Endodermal cell (in vitro differentiated cells): ENCODE measurements at regions not wholly inside any gene's neighbourhood (a gene's known extent, or its start where the extent isn't known, plus 50 kb on each side); places are given as distances from the start of the nearest gene placed in this dataset.

Experiments used
- DNase-seq: peaks from one replicate; pipeline ENCODE4 v3.0.0-alpha.2; 2017
- H3K27ac ChIP-seq: 2 replicates; pipeline ENCODE4 v1.5.1; 2013; ENCODE audit warnings: mild to moderate bottlenecking, low read depth, low read length, moderate library complexity
- H3K27me3 ChIP-seq: 2 replicates; pipeline ENCODE4 v1.6.1; 2013; ENCODE audit warnings: mild to moderate bottlenecking, low read length, moderate library complexity; ENCODE audit not compliant: insufficient read depth, control insufficient read depth, poor library complexity, severe bottlenecking
- H3K36me3 ChIP-seq: 2 replicates; pipeline ENCODE4 v1.7.0; 2013; ENCODE audit warnings: mild to moderate bottlenecking, low read length, moderate library complexity; ENCODE audit not compliant: control insufficient read depth, insufficient read depth
- H3K4me1 ChIP-seq: one replicate; pipeline ENCODE4 v1.7.0; 2013; ENCODE audit warnings: low read length; ENCODE audit not compliant: control insufficient read depth, insufficient read depth
- H3K4me3 ChIP-seq: 2 replicates; pipeline ENCODE4 v1.5.1; 2013; ENCODE audit warnings: mild to moderate bottlenecking, low read length, moderate library complexity
- H3K9ac ChIP-seq: 2 replicates; pipeline ENCODE4 v1.6.1; 2013; ENCODE audit warnings: mild to moderate bottlenecking, low read length, moderate library complexity; ENCODE audit not compliant: poor library complexity, severe bottlenecking; ENCODE audit errors: extremely low read depth
- H3K9me3 ChIP-seq: 2 replicates; pipeline ENCODE4 v1.6.1; 2013; ENCODE audit warnings: mild to moderate bottlenecking, low read length, moderate library complexity; ENCODE audit not compliant: control insufficient read depth
- H3K27ac Mint-ChIP-seq: 2 replicates; pipeline ENCODE4 v1.8.0; 2020; ENCODE audit warnings: mixed read lengths
- H3K27me3 Mint-ChIP-seq: 2 replicates; pipeline ENCODE4 v1.8.0; 2021; ENCODE audit warnings: mild to moderate bottlenecking, mixed read lengths; ENCODE audit not compliant: insufficient read depth
- H3K36me3 Mint-ChIP-seq: 2 replicates; pipeline ENCODE4 v1.8.0; 2020; ENCODE audit warnings: low read depth, mixed read lengths
- H3K4me1 Mint-ChIP-seq: 2 replicates; pipeline ENCODE4 v1.8.0; 2020; ENCODE audit warnings: mixed read lengths
- H3K4me3 Mint-ChIP-seq: 2 replicates; pipeline ENCODE4 v1.8.0; 2020; ENCODE audit warnings: mild to moderate bottlenecking, moderate library complexity, mixed read lengths
- H3K9me3 Mint-ChIP-seq: 2 replicates; pipeline ENCODE4 v1.8.0; 2020; ENCODE audit warnings: mild to moderate bottlenecking, mixed read lengths
- CTCF ChIP-seq: fragments of 200-600 bp; sonication (generic); conservative IDR thresholded peaks from 2 replicates; pipeline ENCODE4 v1.5.0; 2021; ENCODE audit warnings: antibody characterized with exemption, mild to moderate bottlenecking
- WGBS, 2 experiments: methylation state at CpG; one replicate each; pipeline versions ENCODE4 v1.1.5 to v1.1.7; 2013; ENCODE audit warnings: missing lambda C conversion rate in 2 of 2, mixed read lengths in 1 of 2; ENCODE audit not compliant: insufficient coverage in 1 of 2, insufficient read length in 1 of 2; 5-methylcytosine and 5-hydroxymethylcytosine counted together

- Mint-ChIP-seq H3K27ac (no peak overlapping the region), H3K27me3 (peaks cover 3% of the 10 kb centered on the region)
Observed at GRCh38 chr5:15385037-15385436, 114.9 kb upstream of the FBXL7 start.

GRCh38 chr5:15384581-15384980 lies 115.4 kb upstream of the FBXL7 start:
- Histone ChIP-seq H3K27ac (no peak overlapping the region), H3K27me3 (no peaks in the 10 kb centered on the region), H3K9ac (no peak overlapping the region), H3K36me3 (no peaks in the 10 kb centered on the region), H3K4me1 (no peaks in the 10 kb centered on the region), H3K4me3 (no peak overlapping the region), H3K9me3 (no peaks in the 10 kb centered on the region)
- Mint-ChIP-seq H3K27me3 (peaks cover 5% of the 10 kb centered on the region), H3K9me3 (no peaks in the 10 kb centered on the region), H3K27ac (no peak overlapping the region), H3K4me3 (no peak overlapping the region), H3K36me3 (no peaks in the 10 kb centered on the region), H3K4me1 (no peaks in the 10 kb centered on the region)
- no peak for TF ChIP-seq CTCF
- DNase-seq, result no peak
- WGBS, 2 experiments, result 89 to 94% methylated on average over 9 to 16 of the region's 16 CpGs

More at GRCh38 chr5:15385037-15385436, 114.9 kb upstream of the FBXL7 start:
- Histone ChIP-seq H3K36me3 (no peaks in the 10 kb centered on the region), H3K9me3 (no peaks in the 10 kb centered on the region), H3K4me3 (no peak overlapping the region), H3K4me1 (no peaks in the 10 kb centered on the region), H3K9ac (no peak overlapping the region), H3K27ac (no peak overlapping the region), H3K27me3 (no peaks in the 10 kb centered on the region)
- WGBS, 2 experiments, result 88 to 91% methylated on average over 9 to 12 of the region's 12 CpGs
- no peak overlapping the region for H3K4me3 Mint-ChIP-seq
- H3K4me1 Mint-ChIP-seq, result no peaks in the 10 kb centered on the region
- H3K9me3 Mint-ChIP-seq, result no peaks in the 10 kb centered on the region
- H3K36me3 Mint-ChIP-seq, result no peaks in the 10 kb centered on the region
- no peak for DNase-seq
- no peak for TF ChIP-seq CTCF

DNA sequence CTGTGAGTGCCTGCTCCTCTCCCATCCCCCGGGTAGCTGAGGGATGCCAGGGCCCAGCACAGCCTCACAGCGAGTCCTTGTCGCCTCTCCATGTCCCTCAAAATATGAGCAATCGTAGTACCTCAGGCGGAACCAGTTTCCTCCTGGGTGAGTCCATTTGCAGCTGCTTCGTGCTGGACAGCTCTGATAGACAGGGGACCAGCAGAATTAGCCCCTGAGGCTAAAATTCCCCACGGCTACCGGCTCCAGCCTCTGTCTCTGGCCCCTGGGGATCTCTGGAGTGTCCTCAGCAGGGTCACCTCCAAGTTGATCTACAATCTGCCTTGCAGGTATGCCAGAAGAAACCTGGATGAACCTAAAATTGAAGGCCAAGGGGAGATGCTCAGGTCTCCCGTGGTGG lies 115.8 kb upstream of the FBXL7 start:
- Mint-ChIP-seq H3K4me1 (no peaks in the 10 kb centered on the region), H3K27me3 (peaks cover 8% of the 10 kb centered on the region), H3K27ac (no peak overlapping the region), H3K4me3 (no peak overlapping the region), H3K36me3 (no peaks in the 10 kb centered on the region), H3K9me3 (no peaks in the 10 kb centered on the region)
- no peaks in the 10 kb centered on the region for H3K4me1 ChIP-seq
- H3K9me3 ChIP-seq, result no peaks in the 10 kb centered on the region
- no peaks in the 10 kb centered on the region for H3K27me3 ChIP-seq
- 85 to 89% methylated on average over 4 to 9 of the region's 9 CpGs for WGBS, 2 experiments
- DNase-seq, result peak; percentile 46
- H3K36me3 ChIP-seq, result no peaks in the 10 kb centered on the region
- TF ChIP-seq CTCF, result no peak
- no peak overlapping the region for H3K4me3 ChIP-seq
- no peak overlapping the region for H3K9ac ChIP-seq
- no peak overlapping the region for H3K27ac ChIP-seq
